Fibroblast of lung (primary cell): ENCODE measurements at regions not wholly inside any gene's neighbourhood (a gene's known extent, or its start where the extent isn't known, plus 50 kb on each side); places are given as distances from the start of the nearest gene placed in this dataset.
"Not testable (repeated sequence)": the region's sequence is repeated elsewhere in the genome, so short reads cannot be mapped to it uniquely, and the experiment has no call there.

Experiments used
- EZH2 ChIP-seq: IDR thresholded peaks from 2 replicates; pipeline ENCODE4 v1.5.1; 2012; ENCODE audit warnings: low read length, control low read depth, mild to moderate bottlenecking; ENCODE audit errors: missing control alignments
- TF ChIP-seq, protein P1 (sequence below), 2 donors: IDR thresholded peaks in 1 of 2; conservative IDR thresholded peaks in 1 of 2; 1 replicate in 1 of 2; 2 replicates in 1 of 2; pipeline ENCODE4 v1.5.1; 2011 to 2012; ENCODE audit warnings: low read length in 2 of 2, control low read depth in 1 of 2, inconsistent platforms in 1 of 2, low read depth in 1 of 2, mild to moderate bottlenecking in 1 of 2

DNA sequence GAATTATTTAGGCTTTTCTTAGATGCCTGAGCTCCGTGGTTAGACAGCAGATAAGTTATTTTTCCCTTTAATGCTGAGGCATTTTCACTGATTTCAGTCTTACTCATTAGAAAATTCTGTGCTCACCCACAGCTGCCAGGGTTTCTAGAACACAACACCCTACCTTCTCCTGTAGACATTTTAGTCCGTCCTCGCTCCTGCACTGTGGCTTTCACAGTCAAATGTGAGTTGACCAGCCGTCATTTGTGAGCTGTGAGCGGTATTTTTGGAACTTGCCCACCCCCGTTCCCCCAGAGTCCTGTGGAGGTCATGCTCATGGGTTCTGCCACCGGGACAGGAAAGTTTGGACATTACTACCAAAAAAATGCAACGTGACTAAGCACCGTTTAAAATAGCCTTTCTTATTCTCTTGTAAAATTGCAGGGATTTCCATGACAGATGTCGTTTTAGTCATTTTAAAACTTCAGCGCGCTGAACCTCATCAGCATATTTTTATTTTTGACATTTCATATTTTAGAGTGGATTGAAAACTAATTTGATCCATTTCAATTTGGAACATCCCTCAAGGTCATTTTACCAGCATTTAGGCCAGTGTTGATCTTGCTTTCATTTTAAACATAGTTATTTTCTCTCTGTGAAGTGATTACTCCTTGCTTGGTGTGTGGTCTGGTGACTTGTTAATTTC, 249.6 kb upstream of the PLGLB2 start:
- TF ChIP-seq, protein P1, sequence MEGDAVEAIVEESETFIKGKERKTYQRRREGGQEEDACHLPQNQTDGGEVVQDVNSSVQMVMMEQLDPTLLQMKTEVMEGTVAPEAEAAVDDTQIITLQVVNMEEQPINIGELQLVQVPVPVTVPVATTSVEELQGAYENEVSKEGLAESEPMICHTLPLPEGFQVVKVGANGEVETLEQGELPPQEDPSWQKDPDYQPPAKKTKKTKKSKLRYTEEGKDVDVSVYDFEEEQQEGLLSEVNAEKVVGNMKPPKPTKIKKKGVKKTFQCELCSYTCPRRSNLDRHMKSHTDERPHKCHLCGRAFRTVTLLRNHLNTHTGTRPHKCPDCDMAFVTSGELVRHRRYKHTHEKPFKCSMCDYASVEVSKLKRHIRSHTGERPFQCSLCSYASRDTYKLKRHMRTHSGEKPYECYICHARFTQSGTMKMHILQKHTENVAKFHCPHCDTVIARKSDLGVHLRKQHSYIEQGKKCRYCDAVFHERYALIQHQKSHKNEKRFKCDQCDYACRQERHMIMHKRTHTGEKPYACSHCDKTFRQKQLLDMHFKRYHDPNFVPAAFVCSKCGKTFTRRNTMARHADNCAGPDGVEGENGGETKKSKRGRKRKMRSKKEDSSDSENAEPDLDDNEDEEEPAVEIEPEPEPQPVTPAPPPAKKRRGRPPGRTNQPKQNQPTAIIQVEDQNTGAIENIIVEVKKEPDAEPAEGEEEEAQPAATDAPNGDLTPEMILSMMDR (conservative IDR thresholded peaks at IDR 0.05 in 1 of 2, IDR thresholded peaks at IDR 0.05 in 1 of 2; ENCODE audit: low read depth in 1 of 2, low read length in 2 of 2): not testable (repeated sequence)
- not testable (repeated sequence) for TF ChIP-seq EZH2
